ENCODE measurements at regions not wholly inside any gene's neighbourhood (a gene's known extent, or its start where the extent isn't known, plus 50 kb on each side); places are given as distances from the start of the nearest gene placed in this dataset.

- no peak for DNase-seq
- H3K27ac ChIP-seq = no peak overlapping the region
- no peak overlapping the region for H3K4me3 ChIP-seq
- H3K27me3 ChIP-seq = no peaks in the 10 kb centered on the region
- TF ChIP-seq POLR2A (IDR thresholded peaks at IDR 0.05) = no peak
- no peak for TF ChIP-seq CTCF (IDR thresholded peaks at IDR 0.05)
- intact Hi-C loops (cut with DNase I) = no loop called here
- H3K36me3 ChIP-seq = no peaks in the 10 kb centered on the region
- no peaks in the 10 kb centered on the region for H3K4me1 ChIP-seq
- H3K9me3 ChIP-seq = no peaks in the 10 kb centered on the region
Measured at GRCh38 chr20:1757072-1757471, 99.5 kb upstream of the SIRPG start.

- no peak for DNase-seq
- intact Hi-C loops (cut with DNase I) = no loop called here
- no peaks in the 10 kb centered on the region for H3K9me3 ChIP-seq
- 38 to 54% methylated on average over 4 of the region's 4 CpGs for whole genome bisulfite sequencing, 2 donors
- no peaks in the 10 kb centered on the region for H3K4me1 ChIP-seq
- no peak overlapping the region for H3K27ac ChIP-seq
- TF ChIP-seq CTCF (IDR thresholded peaks at IDR 0.05) (no peak), POLR2A (IDR thresholded peaks at IDR 0.05) (no peak)
- H3K4me3 ChIP-seq = no peak overlapping the region
- H3K36me3 ChIP-seq = no peaks in the 10 kb centered on the region
- peaks cover 0 to 13% (median 0%) of the 10 kb centered on the region in 4 donors for H3K27me3 ChIP-seq
Measured at GRCh38 chr20:1754749-1755148, 97.2 kb upstream of the SIRPG start.

GRCh38 chr20:1754306-1754705 is 96.7 kb upstream of the SIRPG start:
- no peak for DNase-seq
- H3K27me3 ChIP-seq = peaks cover 0 to 13% (median 0%) of the 10 kb centered on the region in 4 donors
- no peaks in the 10 kb centered on the region for H3K9me3 ChIP-seq
- WGBS, 2 donors = 49 to 52% methylated on average over 2 of the region's 2 CpGs
- no peaks in the 10 kb centered on the region for H3K4me1 ChIP-seq
- intact Hi-C loops (cut with DNase I) = no loop called here
- no peak overlapping the region for H3K4me3 ChIP-seq
- no peak overlapping the region for H3K27ac ChIP-seq
- TF ChIP-seq CTCF (IDR thresholded peaks at IDR 0.05) (no peak), POLR2A (IDR thresholded peaks at IDR 0.05) (no peak)
- no peaks in the 10 kb centered on the region for H3K36me3 ChIP-seq

GRCh38 chr20:1752045-1752444 is 94.5 kb upstream of the SIRPG start:
- Histone ChIP-seq H3K27me3 (peaks cover 0 to 31% (median 0%) of the 10 kb centered on the region in 4 donors), H3K36me3 (no peaks in the 10 kb centered on the region), H3K4me3 (no peak overlapping the region), H3K4me1 (no peaks in the 10 kb centered on the region), H3K27ac (no peak overlapping the region), H3K9me3 (no peaks in the 10 kb centered on the region)
- intact Hi-C loops (cut with DNase I) = no loop called here
- DNase-seq = no peak
- TF ChIP-seq POLR2A (IDR thresholded peaks at IDR 0.05) = no peak
- no peak for TF ChIP-seq CTCF (IDR thresholded peaks at IDR 0.05)

GRCh38 chr20:1748777-1749176 is 91.2 kb upstream of the SIRPG start:
- DNase-seq = no peak
- Histone ChIP-seq H3K4me3 (no peak overlapping the region), H3K9me3 (no peaks in the 10 kb centered on the region), H3K27ac (no peak overlapping the region), H3K36me3 (no peaks in the 10 kb centered on the region), H3K27me3 (peaks cover 0 to 33% (median 0%) of the 10 kb centered on the region in 4 donors), H3K4me1 (no peaks in the 10 kb centered on the region)
- intact Hi-C loops (cut with DNase I) = no loop called here
- TF ChIP-seq POLR2A (IDR thresholded peaks at IDR 0.05) = no peak
- no peak for TF ChIP-seq CTCF (IDR thresholded peaks at IDR 0.05)

All from esophagus squamous epithelium (tissue), 5 donors.